HCT116 (cell line): ENCODE measurements at regions not wholly inside any gene's neighbourhood (a gene's known extent, or its start where the extent isn't known, plus 50 kb on each side); places are given as distances from the start of the nearest gene placed in this dataset.

ENCODE experiments used
- CEBPB ChIP-seq: IDR thresholded peaks from 2 replicates; pipeline ENCODE4 v1.6.1; 2012; ENCODE audit warnings: low read depth
- EZH2 ChIP-seq: fragments of 200-600 bp; sonication (generic); IDR thresholded peaks from 2 replicates; pipeline ENCODE4 v1.6.1; 2017; ENCODE audit warnings: antibody characterized with exemption, mixed run types
- EZH2phosphoT487 ChIP-seq: fragments of 200-600 bp; IDR thresholded peaks from 2 replicates; pipeline ENCODE4 v1.6.1; 2018; ENCODE audit warnings: antibody characterized with exemption, borderline replicate concordance
- FOSL1 ChIP-seq: IDR thresholded peaks from 2 replicates; pipeline ENCODE4 v1.6.1; 2012; ENCODE audit warnings: low read depth
- POLR2A ChIP-seq: IDR thresholded peaks from 2 replicates; pipeline ENCODE4 v1.7.0; 2011; ENCODE audit warnings: borderline replicate concordance; ENCODE audit not compliant: insufficient read depth, insufficient read length; ENCODE audit errors: extremely low read depth
- POLR2AphosphoS5 ChIP-seq: IDR thresholded peaks from 2 replicates; pipeline ENCODE4 v1.6.1; 2011; ENCODE audit warnings: mild to moderate bottlenecking, low read depth, low read length, moderate library complexity
- RAD21 ChIP-seq: IDR thresholded peaks from 2 replicates; pipeline ENCODE4 v1.6.1; 2012; ENCODE audit warnings: low read depth, mild to moderate bottlenecking
- SRF ChIP-seq: IDR thresholded peaks from 2 replicates; pipeline ENCODE4 v1.6.1; 2012; ENCODE audit warnings: low read depth
- ZBTB33 ChIP-seq: IDR thresholded peaks from 2 replicates; pipeline ENCODE4 v1.6.1; 2011; ENCODE audit warnings: mild to moderate bottlenecking, low read length, moderate library complexity; ENCODE audit not compliant: insufficient replicate concordance; ENCODE audit errors: extremely low read depth
- ZFX ChIP-seq: fragments of 450-650 bp; IDR thresholded peaks from 2 replicates; pipeline ENCODE4 v1.6.1; 2017
- ZNF274 ChIP-seq: fragments of 200-500 bp; sonication (Bioruptor generic); IDR thresholded peaks from 2 replicates; pipeline ENCODE4 v1.6.1; 2014; ENCODE audit warnings: mild to moderate bottlenecking, low read depth, low read length, inconsistent platforms
- TF ChIP-seq, protein P1 (sequence below), 3 experiments: fragments of 200-600 bp in 1 of 3; sonication (generic) in 1 of 3; IDR thresholded peaks in 2 of 3; conservative IDR thresholded peaks in 1 of 3; 2 replicates each; pipeline ENCODE4 v1.5.1; 2012 to 2017; ENCODE audit warnings: low read depth in 2 of 3, low read length in 2 of 3, antibody characterized with exemption in 1 of 3, borderline replicate concordance in 1 of 3, control low read depth in 1 of 3, mild to moderate bottlenecking in 1 of 3, mixed read lengths in 1 of 3, mixed run types in 1 of 3, moderate library complexity in 1 of 3; ENCODE audit not compliant: insufficient read depth in 1 of 3

- TF ChIP-seq, protein P1, sequence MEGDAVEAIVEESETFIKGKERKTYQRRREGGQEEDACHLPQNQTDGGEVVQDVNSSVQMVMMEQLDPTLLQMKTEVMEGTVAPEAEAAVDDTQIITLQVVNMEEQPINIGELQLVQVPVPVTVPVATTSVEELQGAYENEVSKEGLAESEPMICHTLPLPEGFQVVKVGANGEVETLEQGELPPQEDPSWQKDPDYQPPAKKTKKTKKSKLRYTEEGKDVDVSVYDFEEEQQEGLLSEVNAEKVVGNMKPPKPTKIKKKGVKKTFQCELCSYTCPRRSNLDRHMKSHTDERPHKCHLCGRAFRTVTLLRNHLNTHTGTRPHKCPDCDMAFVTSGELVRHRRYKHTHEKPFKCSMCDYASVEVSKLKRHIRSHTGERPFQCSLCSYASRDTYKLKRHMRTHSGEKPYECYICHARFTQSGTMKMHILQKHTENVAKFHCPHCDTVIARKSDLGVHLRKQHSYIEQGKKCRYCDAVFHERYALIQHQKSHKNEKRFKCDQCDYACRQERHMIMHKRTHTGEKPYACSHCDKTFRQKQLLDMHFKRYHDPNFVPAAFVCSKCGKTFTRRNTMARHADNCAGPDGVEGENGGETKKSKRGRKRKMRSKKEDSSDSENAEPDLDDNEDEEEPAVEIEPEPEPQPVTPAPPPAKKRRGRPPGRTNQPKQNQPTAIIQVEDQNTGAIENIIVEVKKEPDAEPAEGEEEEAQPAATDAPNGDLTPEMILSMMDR (IDR thresholded peaks at IDR 0.05 in 2 of 3, conservative IDR thresholded peaks at IDR 0.05 in 1 of 3; ENCODE audit: borderline replicate concordance in 1 of 3, insufficient read depth in 1 of 3, low read depth in 2 of 3, low read length in 2 of 3): no peak
- TF ChIP-seq POLR2A (no peak), ZFX (no peak), CEBPB (no peak), POLR2AphosphoS5 (no peak), SRF (no peak), ZBTB33 (no peak), EZH2phosphoT487 (no peak), EZH2 (no peak), ZNF274 (no peak), RAD21 (no peak), FOSL1 (no peak)
Observed at GRCh38 chr4:162282684-162283083, 118.9 kb upstream of the FSTL5 start.
